OCI-M1 (cell line): ENCODE measurements at regions not wholly inside any gene's neighbourhood (a gene's known extent, or its start where the extent isn't known, plus 50 kb on each side); places are given as distances from the start of the nearest gene placed in this dataset.

ENCODE experiments used
- DNase-seq: peaks from one replicate; lab custom pipeline; 2025; lab: John Stamatoyannopoulos, UW

- DNase-seq, result no peak
Observed at GRCh38 chr6:1482381-1483166, 93.2 kb downstream of the FOXF2 start.

- no peak for DNase-seq
Observed at GRCh38 chr6:1485678-1486077, 96.3 kb downstream of the FOXF2 start.

GRCh38 chr6:1486387-1486786, 97.0 kb downstream of the FOXF2 start:
- DNase-seq, result no peak

- no peak for DNase-seq
Observed at GRCh38 chr6:1487239-1487638, 97.9 kb downstream of the FOXF2 start.

GRCh38 chr6:1491025-1491424, 101.6 kb downstream of the FOXF2 start:
- DNase-seq, result no peak

- DNase-seq, result no peak
Observed at GRCh38 chr6:1491591-1492319, 102.4 kb downstream of the FOXF2 start.

GRCh38 chr6:1494671-1495070, 105.3 kb downstream of the FOXF2 start:
- no peak for DNase-seq

GRCh38 chr6:1495344-1495743, 106.0 kb downstream of the FOXF2 start:
- no peak for DNase-seq

GRCh38 chr6:1496092-1496491, 106.7 kb downstream of the FOXF2 start:
- no peak for DNase-seq

GRCh38 chr6:1496836-1497760, 107.7 kb downstream of the FOXF2 start:
- DNase-seq, result no peak

- DNase-seq, result no peak
Observed at GRCh38 chr6:1497761-1498105, 108.4 kb downstream of the FOXF2 start.

GRCh38 chr6:1498491-1499113, 109.2 kb downstream of the FOXF2 start:
- DNase-seq, result no peak

GRCh38 chr6:1499777-1500176, 109.9 kb upstream of the FOXC1 start:
- no peak for DNase-seq

- no peak for DNase-seq
Observed at GRCh38 chr6:1500913-1501312, 108.8 kb upstream of the FOXC1 start.

GRCh38 chr6:1502041-1502440, 107.7 kb upstream of the FOXC1 start:
- DNase-seq, result no peak

GRCh38 chr6:1503811-1504210, 105.9 kb upstream of the FOXC1 start:
- no peak for DNase-seq

GRCh38 chr6:1504465-1504864, 105.2 kb upstream of the FOXC1 start:
- DNase-seq, result no peak

- DNase-seq, result no peak
Observed at GRCh38 chr6:1507251-1507650, 102.5 kb upstream of the FOXC1 start.

GRCh38 chr6:1509241-1509640, 100.5 kb upstream of the FOXC1 start:
- DNase-seq, result no peak

- DNase-seq, result no peak
Observed at GRCh38 chr6:1510239-1510638, 99.5 kb upstream of the FOXC1 start.

- DNase-seq, result no peak
Observed at GRCh38 chr6:1513215-1513780, 96.4 kb upstream of the FOXC1 start.

GRCh38 chr6:1514078-1514477, 95.6 kb upstream of the FOXC1 start:
- DNase-seq, result no peak
